IMR-90 (cell line): ENCODE measurements at regions not wholly inside any gene's neighbourhood (a gene's known extent, or its start where the extent isn't known, plus 50 kb on each side); places are given as distances from the start of the nearest gene placed in this dataset.

Source experiments
- ATAC-seq: fragments of 200-7000 bp; cut with Tn5 transposase; 2 replicates; pipeline ENCODE4 v1.9.1; 2020; ENCODE audit warnings: low read depth, mild to moderate bottlenecking, moderate library complexity
- BruUV-seq: library from RNA; stranded (reverse); fragments of 400-500 nt; replicated peaks from 2 replicates; lab custom pipeline; 2021; lab: Mats Ljungman, UMichigan
- CTCF ChIA-PET: fragments of 300-600 bp; formaldehyde crosslinking; extraction: SDS; loops from one replicate; lab custom pipeline; 2021; ENCODE audit warnings: antibody characterized with exemption; lab: Yijun Ruan, JAX
- POLR2A ChIA-PET: fragments of 300-600 bp; sonication (Branson Sonifier 250); formaldehyde crosslinking; loops from one replicate; lab custom pipeline; 2022; ENCODE audit warnings: antibody characterized with exemption; ENCODE audit not compliant: unreplicated experiment; lab: Charles Lee
- DNase-seq: peaks from one replicate; pipeline ENCODE4 v3.0.0; 2013
- H2AFZ ChIP-seq: replicated peaks from 2 replicates; pipeline ENCODE3; 2013; ENCODE audit warnings: low read length, mild to moderate bottlenecking; ENCODE audit not compliant: poor library complexity
- H2AK5ac ChIP-seq: 2 replicates; pipeline ENCODE4 v1.6.1; 2013; ENCODE audit warnings: low read depth, low read length, inconsistent platforms
- H2AK9ac ChIP-seq: replicated peaks from 2 replicates; pipeline ENCODE3; 2013; ENCODE audit warnings: mild to moderate bottlenecking, low read depth, low read length, moderate library complexity; ENCODE audit not compliant: poor library complexity
- H2BK120ac ChIP-seq: 2 replicates; pipeline ENCODE4 v1.6.1; 2013; ENCODE audit warnings: low read depth, low read length, inconsistent platforms
- H2BK15ac ChIP-seq: 3 replicates; pipeline ENCODE4 v1.6.1; 2013; ENCODE audit warnings: low read depth, low read length, inconsistent platforms
- H2BK20ac ChIP-seq: 2 replicates; pipeline ENCODE4 v1.6.1; 2013; ENCODE audit warnings: low read depth, mild to moderate bottlenecking, inconsistent platforms, low read length, moderate library complexity
- H2BK5ac ChIP-seq: 2 replicates; pipeline ENCODE4 v1.6.1; 2013; ENCODE audit warnings: mild to moderate bottlenecking, low read depth, low read length, inconsistent platforms; ENCODE audit not compliant: poor library complexity, severe bottlenecking
- H3K14ac ChIP-seq: replicated peaks from 2 replicates; pipeline ENCODE4 v1.6.1; 2013; ENCODE audit warnings: low read depth, low read length, inconsistent platforms
- H3K18ac ChIP-seq: 2 replicates; pipeline ENCODE4 v1.6.1; 2013; ENCODE audit warnings: low read depth, low read length, control low read depth
- H3K23ac ChIP-seq: 2 replicates; pipeline ENCODE4 v1.6.1; 2013; ENCODE audit warnings: low read depth, low read length, inconsistent platforms
- H3K27ac ChIP-seq: 2 replicates; pipeline ENCODE4 v1.5.1; 2013; ENCODE audit warnings: mild to moderate bottlenecking, control low read depth, low read length; ENCODE audit not compliant: insufficient read depth
- H3K27me3 ChIP-seq: 2 replicates; pipeline ENCODE4 v1.6.1; 2013; ENCODE audit warnings: low read length; ENCODE audit not compliant: control insufficient read depth, insufficient read depth
- H3K36me3 ChIP-seq: 2 replicates; pipeline ENCODE4 v1.6.1; 2013; ENCODE audit warnings: low read length, mixed read lengths; ENCODE audit not compliant: control insufficient read depth, insufficient read depth
- H3K4ac ChIP-seq: 2 replicates; pipeline ENCODE4 v1.6.1; 2013; ENCODE audit warnings: low read depth, low read length, inconsistent platforms
- H3K4me1 ChIP-seq: 2 replicates; pipeline ENCODE4 v1.6.1; 2013; ENCODE audit warnings: low read length, mixed read lengths; ENCODE audit not compliant: control insufficient read depth, insufficient read depth
- H3K4me2 ChIP-seq: 2 replicates; pipeline ENCODE4 v1.6.1; 2013; ENCODE audit warnings: low read depth, mild to moderate bottlenecking, control low read depth, low read length, moderate library complexity
- H3K4me3 ChIP-seq: 2 replicates; pipeline ENCODE4 v1.5.1; 2013; ENCODE audit warnings: low read depth, mild to moderate bottlenecking, control low read depth, low read length, moderate library complexity; ENCODE audit not compliant: insufficient read depth
- H3K56ac ChIP-seq: 2 replicates; pipeline ENCODE4 v1.6.1; 2013; ENCODE audit warnings: low read length, inconsistent platforms; ENCODE audit not compliant: insufficient read depth; ENCODE audit errors: extremely low read depth
- H3K79me1 ChIP-seq, 2 experiments: 2 replicates each; pipeline ENCODE4 v1.6.1; 2013; ENCODE audit warnings: low read length in 2 of 2, inconsistent platforms in 1 of 2, low read depth in 1 of 2
- H3K9ac ChIP-seq: 2 replicates; pipeline ENCODE4 v1.6.1; 2013; ENCODE audit warnings: low read depth, low read length, control low read depth
- H3K9me1 ChIP-seq: 2 replicates; pipeline ENCODE4 v1.6.1; 2013; ENCODE audit warnings: low read length, inconsistent platforms; ENCODE audit not compliant: insufficient read depth
- H3K9me3 ChIP-seq: 2 replicates; pipeline ENCODE4 v1.6.1; 2013; ENCODE audit warnings: low read length; ENCODE audit not compliant: control insufficient read depth, insufficient read depth
- H4K20me1 ChIP-seq: 2 replicates; pipeline ENCODE4 v1.6.1; 2013; ENCODE audit warnings: low read length, inconsistent platforms; ENCODE audit not compliant: insufficient read depth
- H4K5ac ChIP-seq: 2 replicates; pipeline ENCODE4 v1.6.1; 2013; ENCODE audit warnings: mild to moderate bottlenecking, low read depth, low read length, control low read depth
- H4K8ac ChIP-seq, 2 experiments: 2 replicates each; pipeline ENCODE4 v1.6.1; 2013; ENCODE audit warnings: low read depth in 2 of 2, low read length in 2 of 2, control low read depth in 1 of 2, inconsistent platforms in 1 of 2
- H4K91ac ChIP-seq: 2 replicates; pipeline ENCODE4 v1.6.1; 2013; ENCODE audit warnings: low read depth, low read length, inconsistent platforms; ENCODE audit not compliant: insufficient read depth
- BHLHE40 ChIP-seq: fragments of 150-350 bp; IDR thresholded peaks from 2 replicates; pipeline ENCODE4 v1.6.1; 2016; ENCODE audit warnings: mild to moderate bottlenecking, low read depth, low read length
- CEBPB ChIP-seq: IDR thresholded peaks from 2 replicates; pipeline ENCODE4 v1.6.1; 2012; ENCODE audit warnings: low read depth, low read length, improper control_type of control experiment
- CHD1 ChIP-seq: IDR thresholded peaks from 2 replicates; pipeline ENCODE4 v1.6.1; 2012; ENCODE audit warnings: low read depth, low read length, improper control_type of control experiment
- FOS ChIP-seq: fragments of 150-350 bp; IDR thresholded peaks from 2 replicates; pipeline ENCODE4 v1.6.1; 2016; ENCODE audit warnings: low read depth, low read length
- MAFK ChIP-seq: IDR thresholded peaks from 2 replicates; pipeline ENCODE4 v1.6.1; 2012; ENCODE audit warnings: low read depth, low read length, improper control_type of control experiment
- MAZ ChIP-seq: IDR thresholded peaks from 2 replicates; pipeline ENCODE4 v1.6.1; 2012; ENCODE audit warnings: low read depth, mild to moderate bottlenecking, low read length, improper control_type of control experiment, moderate library complexity, borderline replicate concordance
- MXI1 ChIP-seq: IDR thresholded peaks from 2 replicates; pipeline ENCODE4 v1.6.1; 2012; ENCODE audit warnings: low read depth, mild to moderate bottlenecking, low read length, moderate library complexity, borderline replicate concordance
- NFE2L2 ChIP-seq: fragments of 150-350 bp; IDR thresholded peaks from 2 replicates; pipeline ENCODE4 v1.6.1; 2016; ENCODE audit warnings: low read depth, mild to moderate bottlenecking, low read length
- POLR2A ChIP-seq: IDR thresholded peaks from 2 replicates; pipeline ENCODE4 v1.6.1; 2012; ENCODE audit warnings: mild to moderate bottlenecking, low read depth, low read length
- RAD21 ChIP-seq: IDR thresholded peaks from 2 replicates; pipeline ENCODE4 v1.6.1; 2012; ENCODE audit warnings: low read length, improper control_type of control experiment
- RCOR1 ChIP-seq: IDR thresholded peaks from 2 replicates; pipeline ENCODE4 v1.6.1; 2012; ENCODE audit warnings: mild to moderate bottlenecking, low read length, improper control_type of control experiment; ENCODE audit not compliant: insufficient replicate concordance
- RFX5 ChIP-seq: IDR thresholded peaks from 2 replicates; pipeline ENCODE4 v1.8.0; 2012; ENCODE audit warnings: low read depth, mild to moderate bottlenecking, low read length, moderate library complexity
- SMC3 ChIP-seq: fragments of 150-350 bp; IDR thresholded peaks from 2 replicates; pipeline ENCODE4 v1.6.1; 2016; ENCODE audit warnings: low read depth, mild to moderate bottlenecking, antibody characterized with exemption, low read length, moderate library complexity
- WGBS, 2 experiments: methylation state at CpG; one replicate each; pipeline versions ENCODE4 v1.1.5 to v1.1.7; 2013; ENCODE audit warnings: missing lambda C conversion rate in 2 of 2; ENCODE audit not compliant: insufficient read length in 1 of 2; ENCODE audit errors: extremely low coverage in 2 of 2; 5-methylcytosine and 5-hydroxymethylcytosine counted together
- dilution Hi-C: fragments of 300-500 bp; cut with HindIII; formaldehyde crosslinking; loops from one replicate; pipeline ENCODE4 v1.14.3; 2018; ENCODE audit warnings: low sequenced_read_pairs; ENCODE audit not compliant: unreplicated experiment
- in situ Hi-C: fragments of 300-500 bp; cut with MboI; formaldehyde crosslinking; loops from 3 replicates; pipeline ENCODE4 v1.14.3; 2019; ENCODE audit warnings: low sequenced_read_pairs, inconsistent platforms, mixed read lengths
- intact Hi-C: fragments of 100-400 bp; cut with micrococcal nuclease; formaldehyde crosslinking; loops from 2 replicates; pipeline ENCODE4 v1.10.0; 2022
- TF ChIP-seq, protein P1 (sequence below): fragments of 150-350 bp; IDR thresholded peaks from 2 replicates; pipeline ENCODE4 v1.6.1; 2016; ENCODE audit warnings: low read depth, mild to moderate bottlenecking, low read length, moderate library complexity, borderline replicate concordance
- TF ChIP-seq, protein P2 (sequence below): fragments of 150-350 bp; IDR thresholded peaks from 2 replicates; pipeline ENCODE4 v1.6.1; 2017; ENCODE audit warnings: mild to moderate bottlenecking, antibody characterized with exemption, low read length, low read depth
- TF ChIP-seq, protein P3 (sequence below): conservative IDR thresholded peaks from 2 replicates; pipeline ENCODE4 v1.5.1; 2012; ENCODE audit warnings: mild to moderate bottlenecking, low read depth, low read length, improper control_type of control experiment

DNA sequence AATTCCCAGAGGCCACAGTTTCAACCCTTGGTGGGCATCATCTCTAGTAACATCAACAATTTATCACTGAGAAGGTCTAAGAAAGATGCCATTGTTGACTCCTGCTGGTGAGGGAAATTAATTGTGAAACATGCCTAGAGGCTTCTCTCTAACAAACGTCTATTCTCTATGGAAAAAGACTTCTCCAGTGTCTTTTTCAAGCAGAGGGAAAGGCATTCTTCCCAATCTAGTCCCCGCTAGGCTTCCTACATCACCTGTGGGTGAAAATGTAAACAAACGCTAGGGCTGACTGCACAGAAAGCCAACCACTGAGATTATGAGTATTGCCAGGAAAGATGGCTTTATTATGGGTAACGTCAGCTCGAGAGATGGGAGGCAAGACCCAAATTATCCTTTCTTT, 677.4 kb downstream of the NCAM2 start:
- H4K91ac ChIP-seq: no peak overlapping the region
- WGBS, 2 experiments: no CpG with 5 or more reads among the region's 5 CpGs

More for the DNA sequence above, 677.4 kb downstream of the NCAM2 start:
- DNase-seq (no peak), ATAC-seq (no peak)
- TF ChIP-seq CHD1 (no peak), RAD21 (no peak), NFE2L2 (no peak), MAFK (no peak), BHLHE40 (no peak), SMC3 (no peak), MAZ (no peak), RFX5 (no peak), RCOR1 (no peak), POLR2A (no peak), FOS (no peak), MXI1 (no peak), CEBPB (no peak)
- TF ChIP-seq, protein P1, sequence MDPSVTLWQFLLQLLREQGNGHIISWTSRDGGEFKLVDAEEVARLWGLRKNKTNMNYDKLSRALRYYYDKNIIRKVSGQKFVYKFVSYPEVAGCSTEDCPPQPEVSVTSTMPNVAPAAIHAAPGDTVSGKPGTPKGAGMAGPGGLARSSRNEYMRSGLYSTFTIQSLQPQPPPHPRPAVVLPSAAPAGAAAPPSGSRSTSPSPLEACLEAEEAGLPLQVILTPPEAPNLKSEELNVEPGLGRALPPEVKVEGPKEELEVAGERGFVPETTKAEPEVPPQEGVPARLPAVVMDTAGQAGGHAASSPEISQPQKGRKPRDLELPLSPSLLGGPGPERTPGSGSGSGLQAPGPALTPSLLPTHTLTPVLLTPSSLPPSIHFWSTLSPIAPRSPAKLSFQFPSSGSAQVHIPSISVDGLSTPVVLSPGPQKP: no peak
- TF ChIP-seq, protein P2, sequence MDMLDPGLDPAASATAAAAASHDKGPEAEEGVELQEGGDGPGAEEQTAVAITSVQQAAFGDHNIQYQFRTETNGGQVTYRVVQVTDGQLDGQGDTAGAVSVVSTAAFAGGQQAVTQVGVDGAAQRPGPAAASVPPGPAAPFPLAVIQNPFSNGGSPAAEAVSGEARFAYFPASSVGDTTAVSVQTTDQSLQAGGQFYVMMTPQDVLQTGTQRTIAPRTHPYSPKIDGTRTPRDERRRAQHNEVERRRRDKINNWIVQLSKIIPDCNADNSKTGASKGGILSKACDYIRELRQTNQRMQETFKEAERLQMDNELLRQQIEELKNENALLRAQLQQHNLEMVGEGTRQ: no peak
- TF ChIP-seq, protein P3, sequence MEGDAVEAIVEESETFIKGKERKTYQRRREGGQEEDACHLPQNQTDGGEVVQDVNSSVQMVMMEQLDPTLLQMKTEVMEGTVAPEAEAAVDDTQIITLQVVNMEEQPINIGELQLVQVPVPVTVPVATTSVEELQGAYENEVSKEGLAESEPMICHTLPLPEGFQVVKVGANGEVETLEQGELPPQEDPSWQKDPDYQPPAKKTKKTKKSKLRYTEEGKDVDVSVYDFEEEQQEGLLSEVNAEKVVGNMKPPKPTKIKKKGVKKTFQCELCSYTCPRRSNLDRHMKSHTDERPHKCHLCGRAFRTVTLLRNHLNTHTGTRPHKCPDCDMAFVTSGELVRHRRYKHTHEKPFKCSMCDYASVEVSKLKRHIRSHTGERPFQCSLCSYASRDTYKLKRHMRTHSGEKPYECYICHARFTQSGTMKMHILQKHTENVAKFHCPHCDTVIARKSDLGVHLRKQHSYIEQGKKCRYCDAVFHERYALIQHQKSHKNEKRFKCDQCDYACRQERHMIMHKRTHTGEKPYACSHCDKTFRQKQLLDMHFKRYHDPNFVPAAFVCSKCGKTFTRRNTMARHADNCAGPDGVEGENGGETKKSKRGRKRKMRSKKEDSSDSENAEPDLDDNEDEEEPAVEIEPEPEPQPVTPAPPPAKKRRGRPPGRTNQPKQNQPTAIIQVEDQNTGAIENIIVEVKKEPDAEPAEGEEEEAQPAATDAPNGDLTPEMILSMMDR: no peak
- no peaks in the 10 kb centered on the region for H3K27me3 ChIP-seq
- no TSS peak for BruUV-seq
- no peak overlapping the region for H2AK5ac ChIP-seq
- H3K27ac ChIP-seq: no peak overlapping the region
- no peak overlapping the region for H4K5ac ChIP-seq
- H3K4me1 ChIP-seq: no peaks in the 10 kb centered on the region
- H3K23ac ChIP-seq: no peak overlapping the region
- no peaks in the 10 kb centered on the region for H4K20me1 ChIP-seq
- H3K36me3 ChIP-seq: no peaks in the 10 kb centered on the region
- H2AFZ ChIP-seq: no peak overlapping the region
- H4K8ac ChIP-seq: no peak overlapping the region
- no peak overlapping the region for H3K14ac ChIP-seq
- no peak overlapping the region for H2AK9ac ChIP-seq
- CTCF ChIA-PET: no interaction called here
- intact Hi-C loops (no loop called here), dilution Hi-C loops (no loop called here), in situ Hi-C loops (loop anchor here (25.0 kb wide), 1 partner anchor 438 kb away; no protein-coding TSS in a partner anchor)
- no peak overlapping the region for H3K4ac ChIP-seq
- no peaks in the 10 kb centered on the region for H3K9me1 ChIP-seq
- no peak overlapping the region for H3K18ac ChIP-seq
- H3K4me3 ChIP-seq: no peak overlapping the region
- no peak overlapping the region for H2BK15ac ChIP-seq
- no peak overlapping the region for H3K4me2 ChIP-seq
- no peak overlapping the region for H3K56ac ChIP-seq
- no peak overlapping the region for H2BK5ac ChIP-seq
- no peaks in the 10 kb centered on the region for H3K79me1 ChIP-seq
- POLR2A ChIA-PET: no interaction called here
- no peaks in the 10 kb centered on the region for H3K9me3 ChIP-seq
- no peak overlapping the region for H3K9ac ChIP-seq
- no peak overlapping the region for H2BK20ac ChIP-seq
- H2BK120ac ChIP-seq: no peak overlapping the region
